ENCODE measurements at regions not wholly inside any gene's neighbourhood (a gene's known extent, or its start where the extent isn't known, plus 50 kb on each side); places are given as distances from the start of the nearest gene placed in this dataset.

DNA sequence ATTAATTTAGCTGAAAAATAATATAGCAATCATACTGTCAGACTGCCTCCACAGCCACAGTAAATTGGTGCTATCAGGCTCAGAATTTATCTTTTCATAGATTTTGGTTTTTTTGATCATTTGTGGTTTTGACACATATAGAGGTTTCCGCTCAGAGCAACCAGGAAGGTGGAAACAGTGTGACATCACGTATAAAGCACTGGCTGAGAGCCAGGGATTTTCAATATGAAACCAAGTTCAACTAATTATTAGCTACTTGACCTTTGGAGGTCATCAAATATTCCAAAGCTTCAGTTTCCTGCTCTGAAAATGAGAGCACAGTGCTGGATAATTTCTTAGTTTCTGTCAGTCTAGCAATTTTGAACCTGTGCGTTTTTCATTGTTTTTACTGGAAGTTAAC is 433.8 kb upstream of the SUCLG2 start:
- TF ChIP-seq, protein P1, sequence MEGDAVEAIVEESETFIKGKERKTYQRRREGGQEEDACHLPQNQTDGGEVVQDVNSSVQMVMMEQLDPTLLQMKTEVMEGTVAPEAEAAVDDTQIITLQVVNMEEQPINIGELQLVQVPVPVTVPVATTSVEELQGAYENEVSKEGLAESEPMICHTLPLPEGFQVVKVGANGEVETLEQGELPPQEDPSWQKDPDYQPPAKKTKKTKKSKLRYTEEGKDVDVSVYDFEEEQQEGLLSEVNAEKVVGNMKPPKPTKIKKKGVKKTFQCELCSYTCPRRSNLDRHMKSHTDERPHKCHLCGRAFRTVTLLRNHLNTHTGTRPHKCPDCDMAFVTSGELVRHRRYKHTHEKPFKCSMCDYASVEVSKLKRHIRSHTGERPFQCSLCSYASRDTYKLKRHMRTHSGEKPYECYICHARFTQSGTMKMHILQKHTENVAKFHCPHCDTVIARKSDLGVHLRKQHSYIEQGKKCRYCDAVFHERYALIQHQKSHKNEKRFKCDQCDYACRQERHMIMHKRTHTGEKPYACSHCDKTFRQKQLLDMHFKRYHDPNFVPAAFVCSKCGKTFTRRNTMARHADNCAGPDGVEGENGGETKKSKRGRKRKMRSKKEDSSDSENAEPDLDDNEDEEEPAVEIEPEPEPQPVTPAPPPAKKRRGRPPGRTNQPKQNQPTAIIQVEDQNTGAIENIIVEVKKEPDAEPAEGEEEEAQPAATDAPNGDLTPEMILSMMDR (IDR thresholded peaks at IDR 0.05; ENCODE audit: low read depth, low read length), result no peak
- H3K4me3 ChIP-seq (ENCODE audit: low read depth, low read length), result no peak overlapping the region

DNA sequence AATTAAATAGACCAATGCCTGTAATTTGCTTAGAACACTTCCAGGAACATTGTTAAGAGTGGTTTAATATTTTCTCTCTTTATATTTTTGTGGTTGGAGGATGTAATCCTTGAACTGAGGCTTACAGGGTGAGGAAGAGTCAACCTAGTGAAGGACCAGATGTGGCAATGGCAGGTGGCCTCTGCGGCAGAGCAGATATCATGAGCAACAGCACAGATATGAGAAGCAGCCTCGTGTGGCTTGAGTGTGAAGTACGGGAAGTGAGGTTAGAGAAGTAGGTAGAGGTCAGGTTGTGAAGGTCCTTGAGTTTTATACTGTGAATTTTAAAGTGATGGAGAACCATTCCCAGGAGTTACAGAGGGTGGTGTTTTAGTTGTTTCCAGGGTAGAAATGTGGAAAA is 417.6 kb upstream of the SUCLG2 start:
- H3K4me3 ChIP-seq (ENCODE audit: low read depth, low read length), result no peak overlapping the region
- TF ChIP-seq, protein P1 (IDR thresholded peaks at IDR 0.05; ENCODE audit: low read depth, low read length), result no peak

DNA sequence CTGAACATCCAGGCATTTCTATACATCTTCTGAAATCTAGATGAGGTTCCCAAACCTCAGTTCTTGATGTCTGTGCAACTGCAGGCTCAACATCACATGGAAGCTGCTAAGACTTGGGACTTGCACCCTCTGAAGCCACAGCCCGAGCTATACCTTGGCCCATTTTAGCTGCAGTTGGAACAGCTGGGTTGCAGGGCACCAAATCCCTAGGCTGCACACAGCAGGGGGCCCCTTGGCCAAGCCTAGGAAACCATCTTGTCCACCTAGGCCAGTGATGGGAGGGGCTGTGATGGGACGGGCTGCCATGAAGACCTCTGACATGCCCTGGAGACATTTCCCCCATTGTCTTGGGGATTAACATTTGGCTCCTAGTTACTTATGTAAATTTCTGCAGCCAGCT is 415.8 kb upstream of the SUCLG2 start:
- TF ChIP-seq, protein P1 (IDR thresholded peaks at IDR 0.05; ENCODE audit: low read depth, low read length), result no peak
- H3K4me3 ChIP-seq (ENCODE audit: low read depth, low read length), result no peak overlapping the region

DNA sequence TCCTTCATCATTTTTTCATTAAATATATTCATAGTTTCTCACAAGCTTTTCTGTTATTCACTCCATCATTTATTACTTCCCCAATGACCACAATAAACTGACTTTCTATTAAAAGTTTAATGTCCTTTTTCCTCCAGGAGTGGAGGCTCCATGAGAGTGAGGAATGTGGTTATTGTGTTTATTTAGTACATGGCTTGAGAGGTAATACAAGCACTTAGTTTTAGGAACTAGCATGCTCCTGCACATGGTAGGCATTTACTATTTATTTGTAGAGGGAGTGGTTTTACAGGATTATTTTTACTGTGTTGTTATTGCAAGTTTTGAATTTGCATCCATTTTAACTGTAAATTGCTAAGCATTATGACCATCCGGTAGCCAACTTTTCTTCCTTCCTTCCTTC is 412.9 kb upstream of the SUCLG2 start:
- TF ChIP-seq, protein P1 (IDR thresholded peaks at IDR 0.05; ENCODE audit: low read depth, low read length), result no peak
- H3K4me3 ChIP-seq (ENCODE audit: low read depth, low read length), result no peak overlapping the region

DNA sequence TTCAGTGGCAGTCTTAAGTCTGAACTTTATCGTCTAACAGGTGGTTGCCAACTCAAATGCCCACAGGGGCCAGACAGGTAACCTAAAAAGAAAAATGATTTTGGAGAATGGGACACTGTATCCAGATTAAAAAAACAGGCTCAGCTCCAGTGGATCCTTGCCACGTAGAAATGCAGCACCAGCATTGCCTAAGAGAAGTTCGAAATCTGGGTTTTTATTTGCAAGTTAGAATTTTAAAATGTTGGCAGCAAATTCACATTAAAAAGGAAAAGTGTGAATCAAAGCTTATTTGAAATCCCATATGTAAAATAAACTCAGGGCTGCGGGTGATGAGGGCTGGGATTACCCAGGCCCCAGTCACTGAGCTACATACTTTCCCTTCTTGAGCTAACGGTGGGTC is 408.5 kb upstream of the SUCLG2 start:
- no peak overlapping the region for H3K4me3 ChIP-seq (ENCODE audit: low read depth, low read length)

DNA sequence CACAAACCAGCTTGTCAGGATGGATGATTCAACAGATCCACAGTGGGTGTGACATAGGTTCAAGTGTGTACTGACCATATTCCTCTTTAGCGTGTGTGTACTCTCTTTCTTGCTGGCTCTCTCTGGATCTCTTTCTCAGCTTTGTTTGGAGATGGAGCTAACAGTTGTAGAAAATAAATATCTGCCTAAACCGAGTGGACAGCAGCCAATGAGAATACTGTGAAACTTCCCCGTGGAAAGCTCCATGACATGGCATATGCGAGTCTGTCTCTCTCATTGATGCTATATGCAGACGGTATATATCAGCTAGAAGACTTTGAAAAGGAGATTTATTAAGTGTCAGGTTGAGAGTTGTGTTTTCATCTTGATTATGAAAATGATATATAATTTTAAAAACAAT is 406.5 kb upstream of the SUCLG2 start:
- no peak overlapping the region for H3K4me3 ChIP-seq (ENCODE audit: low read depth, low read length)
- TF ChIP-seq, protein P1 (IDR thresholded peaks at IDR 0.05; ENCODE audit: low read depth, low read length), result no peak

More for the DNA sequence above, 408.5 kb upstream of the SUCLG2 start:
- TF ChIP-seq, protein P1 (IDR thresholded peaks at IDR 0.05; ENCODE audit: low read depth, low read length), result no peak

DNA sequence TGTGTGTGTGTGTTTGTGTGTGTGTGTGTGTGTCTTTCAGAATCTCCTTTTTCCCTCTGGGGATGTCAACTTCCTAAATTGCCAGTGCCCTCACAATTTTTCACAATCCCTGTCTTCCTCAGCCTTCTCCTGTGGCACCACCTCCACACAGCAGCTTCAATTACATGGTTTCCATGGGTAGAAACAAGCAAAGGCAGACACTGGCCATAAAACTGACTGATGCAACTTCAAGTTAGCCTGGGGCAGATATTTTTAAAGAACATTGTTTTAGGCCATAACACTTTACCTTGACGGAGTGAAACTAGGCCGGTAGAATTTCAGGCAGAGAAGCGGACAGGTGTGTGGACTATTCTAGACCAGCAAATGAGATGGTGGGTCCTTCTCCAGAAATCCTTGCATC is 405.8 kb upstream of the SUCLG2 start:
- TF ChIP-seq, protein P1 (IDR thresholded peaks at IDR 0.05; ENCODE audit: low read depth, low read length), result no peak
- H3K4me3 ChIP-seq (ENCODE audit: low read depth, low read length), result no peak overlapping the region
